HepG2 (cell line): ENCODE measurements at regions not wholly inside any gene's neighbourhood (a gene's known extent, or its start where the extent isn't known, plus 50 kb on each side); places are given as distances from the start of the nearest gene placed in this dataset.

Experiments
- ATAC-seq: fragments of 200-7000 bp; cut with Tn5 transposase; 3 replicates; pipeline ENCODE4 v1.9.1; 2020; ENCODE audit warnings: mild to moderate bottlenecking, moderate library complexity
- BruUV-seq: library from RNA; stranded (reverse); fragments of 400-500 nt; replicated peaks from 2 replicates; lab custom pipeline; 2021; lab: Mats Ljungman, UMichigan
- CTCF ChIA-PET: fragments of 300-600 bp; formaldehyde crosslinking; extraction: SDS; loops from one replicate; lab custom pipeline; 2021; ENCODE audit warnings: low total read pairs, inconsistent platforms, low intra/inter-chr PET ratio; lab: Yijun Ruan, JAX
- POLR2A ChIA-PET: fragments of 350-600 bp; sonication (Branson Sonifier 250); formaldehyde crosslinking; loops from one replicate; lab custom pipeline; 2020; ENCODE audit warnings: antibody characterized with exemption, inconsistent platforms; lab: Yijun Ruan, JAX
- DNase-seq: peaks from one replicate; pipeline ENCODE4 v3.0.0-alpha.2; 2015; ENCODE audit warnings: low spot score
- FAIRE-seq: peaks from 3 replicates; lab custom pipeline; 2011; peaks lifted over from hg19 to GRCh38; lab: Jason Lieb, UNC
- H2AFZ ChIP-seq: one replicate; pipeline ENCODE4 v1.6.1; 2011; ENCODE audit warnings: low read length, inconsistent platforms
- H3K27ac ChIP-seq: fragments of 300-600 bp; 3 replicates; pipeline ENCODE4 v1.8.0; 2011; ENCODE audit warnings: mixed run types, mild to moderate bottlenecking, mixed read lengths, low read length, inconsistent platforms; ENCODE audit not compliant: insufficient read depth; ENCODE audit errors: extremely low read length
- H3K27me3 ChIP-seq, 2 experiments: fragments of 200-600 bp in 1 of 2; 2 replicates in 1 of 2; 3 replicates in 1 of 2; pipeline versions ENCODE4 v1.6.0 to v1.8.0; 2011; ENCODE audit warnings: low read length in 2 of 2, mild to moderate bottlenecking in 2 of 2, moderate library complexity in 2 of 2, inconsistent platforms in 1 of 2; ENCODE audit not compliant: insufficient read depth in 2 of 2, control insufficient read depth in 1 of 2
- H3K36me3 ChIP-seq, 2 experiments: fragments of 200-600 bp in 1 of 2; replicated peaks in 1 of 2; 2 replicates in 1 of 2; 3 replicates in 1 of 2; pipeline versions ENCODE4 v1.5.1 to v1.8.0; 2011; ENCODE audit warnings: low read length in 2 of 2, inconsistent platforms in 1 of 2; ENCODE audit not compliant: insufficient read depth in 2 of 2, control insufficient read depth in 1 of 2
- H3K4me1 ChIP-seq: 2 replicates; pipeline ENCODE4 v1.5.1; 2012; ENCODE audit warnings: low read length, inconsistent platforms; ENCODE audit not compliant: insufficient read depth
- H3K4me2 ChIP-seq: 2 replicates; pipeline ENCODE4 v1.6.0; 2011; ENCODE audit warnings: low read depth, low read length, inconsistent platforms
- H3K4me3 ChIP-seq, 3 experiments: fragments of 200-600 bp in 1 of 3; sonication (generic), shearing (Covaris generic) in 1 of 3; replicated peaks in 1 of 3; 2 replicates each; pipeline ENCODE4 v1.5.1; 2011 to 2016; ENCODE audit warnings: low read length in 3 of 3, inconsistent platforms in 2 of 3, low read depth in 2 of 3, mild to moderate bottlenecking in 2 of 3, control low read depth in 1 of 3, mixed read lengths in 1 of 3; ENCODE audit not compliant: insufficient read depth in 1 of 3
- H3K79me2 ChIP-seq: one replicate; pipeline ENCODE4 v1.6.1; 2011; ENCODE audit warnings: low read length, inconsistent platforms; ENCODE audit not compliant: insufficient read depth
- H3K9ac ChIP-seq: 2 replicates; pipeline ENCODE4 v1.6.0; 2011; ENCODE audit warnings: mild to moderate bottlenecking, low read depth, low read length, inconsistent platforms; ENCODE audit not compliant: insufficient read depth
- H3K9me3 ChIP-seq: 2 replicates; pipeline ENCODE4 v1.5.1; 2012; ENCODE audit warnings: mild to moderate bottlenecking, low read length
- H4K20me1 ChIP-seq: 2 replicates; pipeline ENCODE4 v1.6.0; 2011; ENCODE audit warnings: inconsistent platforms, mild to moderate bottlenecking, low read length, moderate library complexity; ENCODE audit not compliant: insufficient read depth
- EZH2 ChIP-seq: conservative IDR thresholded peaks from 2 replicates; pipeline ENCODE4 v1.6.1; 2012; ENCODE audit warnings: mild to moderate bottlenecking, low read depth, low read length, moderate library complexity
- PHF5A ChIP-seq: IDR thresholded peaks from one replicate; pipeline ENCODE4 v1.6.1; 2018; ENCODE audit warnings: low read depth, missing genetic modification reagents; ENCODE audit not compliant: unreplicated experiment
- TCF7L2 ChIP-seq: IDR thresholded peaks from 2 replicates; pipeline ENCODE4 v1.6.1; 2011; ENCODE audit warnings: mild to moderate bottlenecking, low read depth, low read length, moderate library complexity
- ZNF225 ChIP-seq: sonication (generic); formaldehyde crosslinking; IDR thresholded peaks from 2 replicates; pipeline ENCODE4 v1.4.0; 2020; ENCODE audit warnings: mild to moderate bottlenecking, missing genetic modification reagents
- ZNF720 ChIP-seq: sonication (generic); formaldehyde crosslinking; IDR thresholded peaks from 2 replicates; pipeline ENCODE4 v1.4.0; 2020; ENCODE audit warnings: missing genetic modification reagents
- ZNF724P ChIP-seq: sonication (generic); formaldehyde crosslinking; IDR thresholded peaks from 2 replicates; pipeline ENCODE4 v1.8.0; 2022; ENCODE audit warnings: missing genetic modification reagents, borderline replicate concordance
- ZNF790 ChIP-seq: sonication (generic); formaldehyde crosslinking; IDR thresholded peaks from 2 replicates; pipeline ENCODE4 v1.8.0; 2022; ENCODE audit warnings: missing genetic modification reagents, mild to moderate bottlenecking, borderline replicate concordance
- WGBS: methylation state at CpG from one replicate; pipeline ENCODE4 v1.1.6; 2017; ENCODE audit warnings: low lambda C conversion rate; 5-methylcytosine and 5-hydroxymethylcytosine counted together
- in situ Hi-C: cut with HindIII; loops from 2 replicates; pipeline ENCODE4 v1.10.0; 2017; ENCODE audit warnings: low pct_unique_long_range_greater_than_20kb; ENCODE audit not compliant: extremely low pct_ligation_motif_present
- intact Hi-C: fragments of 100-400 bp; cut with micrococcal nuclease; formaldehyde crosslinking; loops from one replicate; pipeline ENCODE4 v1.10.0; 2022; ENCODE audit not compliant: unreplicated experiment
- TF ChIP-seq, protein P1 (sequence below): sonication (generic); formaldehyde crosslinking; IDR thresholded peaks from 2 replicates; pipeline ENCODE4 v1.9.0; 2021; ENCODE audit warnings: missing genetic modification reagents, borderline replicate concordance
- TF ChIP-seq, protein P2 (sequence below): sonication (generic); formaldehyde crosslinking; IDR thresholded peaks from 2 replicates; pipeline ENCODE4 v1.4.0; 2020; ENCODE audit warnings: mild to moderate bottlenecking, missing genetic modification reagents
- TF ChIP-seq, protein P3 (sequence below): IDR thresholded peaks from 2 replicates; pipeline ENCODE4 v1.6.1; 2016; ENCODE audit warnings: missing genetic modification reagents, missing compliant biosample characterization
- TF ChIP-seq, protein P4 (sequence below): IDR thresholded peaks from 2 replicates; pipeline ENCODE4 v1.6.1; 2016; ENCODE audit warnings: low read depth, control low read depth
- TF ChIP-seq, protein P5 (sequence below): sonication (generic); formaldehyde crosslinking; IDR thresholded peaks from 2 replicates; pipeline ENCODE4 v1.9.0; 2021; ENCODE audit warnings: missing genetic modification reagents, mild to moderate bottlenecking, borderline replicate concordance

DNA sequence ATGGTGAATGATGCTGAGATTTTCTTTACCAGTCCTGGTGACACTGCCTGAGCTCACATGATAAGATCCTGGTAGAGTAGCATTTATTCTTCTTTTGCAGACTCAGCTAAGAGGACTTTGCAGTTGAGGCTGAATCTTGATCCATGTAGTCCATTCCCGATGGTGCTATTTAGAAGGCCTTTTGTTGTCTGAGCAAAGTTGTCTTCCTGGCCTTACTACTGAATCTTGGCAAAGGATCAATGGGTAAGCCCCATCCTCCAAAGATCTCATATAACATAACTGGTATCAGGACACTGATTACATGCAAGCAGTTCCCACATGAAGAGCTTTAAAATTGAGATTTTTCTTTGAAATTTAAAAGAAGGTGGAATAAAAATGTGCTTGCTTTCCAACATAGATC lies 291.6 kb downstream of the SOX4 start:
- Histone ChIP-seq H3K27me3 (peaks cover 0 to 10% of the 10 kb centered on the region in 2 experiments; a peak in 1 of 5 replicates), H3K9me3 (no peaks in the 10 kb centered on the region), H3K4me2 (no peak overlapping the region), H2AFZ (no peak overlapping the region), H3K79me2 (no peaks in the 10 kb centered on the region), H3K4me1 (peaks cover 24% of the 10 kb centered on the region), H3K4me3 (no peak overlapping the region), H4K20me1 (no peaks in the 10 kb centered on the region), H3K36me3 (no peaks in the 10 kb centered on the region), H3K9ac (no peak overlapping the region), H3K27ac (no peak overlapping the region)
- POLR2A ChIA-PET, result no interaction called here
- in situ Hi-C loops (no loop called here), intact Hi-C loops (no loop called here)
- ATAC-seq, result no peak
- WGBS, result 0% methylated on average over 1 of the region's 1 CpG
- no TSS peak for BruUV-seq
- no peak for DNase-seq
- CTCF ChIA-PET, result no interaction called here
- no peak for FAIRE-seq
- TF ChIP-seq ZNF790 (CRISPR knock-in tag), result no peak
- TF ChIP-seq PHF5A (CRISPR knock-in tag), result no peak
- no peak for TF ChIP-seq TCF7L2
- no peak for TF ChIP-seq EZH2
- TF ChIP-seq, protein P1, sequence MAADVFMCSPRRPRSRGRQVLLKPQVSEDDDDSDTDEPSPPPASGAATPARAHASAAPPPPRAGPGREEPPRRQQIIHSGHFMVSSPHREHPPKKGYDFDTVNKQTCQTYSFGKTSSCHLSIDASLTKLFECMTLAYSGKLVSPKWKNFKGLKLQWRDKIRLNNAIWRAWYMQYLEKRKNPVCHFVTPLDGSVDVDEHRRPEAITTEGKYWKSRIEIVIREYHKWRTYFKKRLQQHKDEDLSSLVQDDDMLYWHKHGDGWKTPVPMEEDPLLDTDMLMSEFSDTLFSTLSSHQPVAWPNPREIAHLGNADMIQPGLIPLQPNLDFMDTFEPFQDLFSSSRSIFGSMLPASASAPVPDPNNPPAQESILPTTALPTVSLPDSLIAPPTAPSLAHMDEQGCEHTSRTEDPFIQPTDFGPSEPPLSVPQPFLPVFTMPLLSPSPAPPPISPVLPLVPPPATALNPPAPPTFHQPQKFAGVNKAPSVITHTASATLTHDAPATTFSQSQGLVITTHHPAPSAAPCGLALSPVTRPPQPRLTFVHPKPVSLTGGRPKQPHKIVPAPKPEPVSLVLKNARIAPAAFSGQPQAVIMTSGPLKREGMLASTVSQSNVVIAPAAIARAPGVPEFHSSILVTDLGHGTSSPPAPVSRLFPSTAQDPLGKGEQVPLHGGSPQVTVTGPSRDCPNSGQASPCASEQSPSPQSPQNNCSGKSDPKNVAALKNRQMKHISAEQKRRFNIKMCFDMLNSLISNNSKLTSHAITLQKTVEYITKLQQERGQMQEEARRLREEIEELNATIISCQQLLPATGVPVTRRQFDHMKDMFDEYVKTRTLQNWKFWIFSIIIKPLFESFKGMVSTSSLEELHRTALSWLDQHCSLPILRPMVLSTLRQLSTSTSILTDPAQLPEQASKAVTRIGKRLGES (CRISPR knock-in tag), result no peak
- TF ChIP-seq, protein P2, sequence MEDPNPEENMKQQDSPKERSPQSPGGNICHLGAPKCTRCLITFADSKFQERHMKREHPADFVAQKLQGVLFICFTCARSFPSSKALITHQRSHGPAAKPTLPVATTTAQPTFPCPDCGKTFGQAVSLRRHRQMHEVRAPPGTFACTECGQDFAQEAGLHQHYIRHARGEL (CRISPR knock-in tag), result no peak
- TF ChIP-seq, protein P3, sequence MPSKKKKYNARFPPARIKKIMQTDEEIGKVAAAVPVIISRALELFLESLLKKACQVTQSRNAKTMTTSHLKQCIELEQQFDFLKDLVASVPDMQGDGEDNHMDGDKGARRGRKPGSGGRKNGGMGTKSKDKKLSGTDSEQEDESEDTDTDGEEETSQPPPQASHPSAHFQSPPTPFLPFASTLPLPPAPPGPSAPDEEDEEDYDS (CRISPR knock-in tag), result no peak
- no peak for TF ChIP-seq ZNF720 (CRISPR knock-in tag)
- TF ChIP-seq ZNF225 (CRISPR knock-in tag), result no peak
- TF ChIP-seq ZNF724P, result no peak
- TF ChIP-seq, protein P4, sequence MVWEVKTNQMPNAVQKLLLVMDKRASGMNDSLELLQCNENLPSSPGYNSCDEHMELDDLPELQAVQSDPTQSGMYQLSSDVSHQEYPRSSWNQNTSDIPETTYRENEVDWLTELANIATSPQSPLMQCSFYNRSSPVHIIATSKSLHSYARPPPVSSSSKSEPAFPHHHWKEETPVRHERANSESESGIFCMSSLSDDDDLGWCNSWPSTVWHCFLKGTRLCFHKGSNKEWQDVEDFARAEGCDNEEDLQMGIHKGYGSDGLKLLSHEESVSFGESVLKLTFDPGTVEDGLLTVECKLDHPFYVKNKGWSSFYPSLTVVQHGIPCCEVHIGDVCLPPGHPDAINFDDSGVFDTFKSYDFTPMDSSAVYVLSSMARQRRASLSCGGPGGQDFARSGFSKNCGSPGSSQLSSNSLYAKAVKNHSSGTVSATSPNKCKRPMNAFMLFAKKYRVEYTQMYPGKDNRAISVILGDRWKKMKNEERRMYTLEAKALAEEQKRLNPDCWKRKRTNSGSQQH (CRISPR knock-in tag), result no peak
- TF ChIP-seq, protein P5, sequence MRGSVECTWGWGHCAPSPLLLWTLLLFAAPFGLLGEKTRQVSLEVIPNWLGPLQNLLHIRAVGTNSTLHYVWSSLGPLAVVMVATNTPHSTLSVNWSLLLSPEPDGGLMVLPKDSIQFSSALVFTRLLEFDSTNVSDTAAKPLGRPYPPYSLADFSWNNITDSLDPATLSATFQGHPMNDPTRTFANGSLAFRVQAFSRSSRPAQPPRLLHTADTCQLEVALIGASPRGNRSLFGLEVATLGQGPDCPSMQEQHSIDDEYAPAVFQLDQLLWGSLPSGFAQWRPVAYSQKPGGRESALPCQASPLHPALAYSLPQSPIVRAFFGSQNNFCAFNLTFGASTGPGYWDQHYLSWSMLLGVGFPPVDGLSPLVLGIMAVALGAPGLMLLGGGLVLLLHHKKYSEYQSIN, result no peak
- TF ChIP-seq, all 625 proteins: peak for 0
